Transverse colon (tissue), 3 donors: ENCODE measurements at regions not wholly inside any gene's neighbourhood (a gene's known extent, or its start where the extent isn't known, plus 50 kb on each side); places are given as distances from the start of the nearest gene placed in this dataset.

ENCODE experiments used
- CTCF ChIP-seq, 5 experiments: fragments of 200-600 bp in 3 of 5; fragments of 450-650 bp in 2 of 5; sonication (generic) in 3 of 5; IDR thresholded peaks; 1 replicate in 2 of 5; 2 replicates in 3 of 5; pipeline ENCODE4 v1.5.1; 2016 to 2017; ENCODE audit warnings: antibody characterized with exemption in 5 of 5, inconsistent platforms in 3 of 5, mild to moderate bottlenecking in 2 of 5, moderate library complexity in 1 of 5
- POLR2A ChIP-seq: fragments of 450-650 bp; IDR thresholded peaks from one replicate; pipeline ENCODE4 v1.6.1; 2016; ENCODE audit warnings: antibody characterized with exemption, mild to moderate bottlenecking, moderate library complexity

DNA sequence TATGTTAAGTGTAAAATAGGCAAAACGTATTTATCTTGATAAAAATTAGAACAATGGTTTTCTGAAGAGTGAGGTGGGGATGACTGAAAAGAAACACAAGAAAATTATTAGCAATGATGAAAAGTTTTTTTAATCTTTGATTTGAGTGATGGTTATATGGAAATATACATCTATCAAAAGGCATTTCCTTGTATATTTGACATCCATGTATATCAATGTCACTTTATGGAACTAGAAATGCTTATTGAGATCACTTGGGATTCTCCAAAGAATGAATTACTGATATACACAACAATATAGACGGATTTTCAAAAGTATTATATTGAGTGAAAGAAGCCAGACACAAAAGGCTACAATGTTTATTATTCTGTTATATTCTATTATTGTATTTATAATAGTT lies 1042.0 kb upstream of the POT1 start:
- TF ChIP-seq POLR2A (no peak), CTCF (IDR thresholded peaks at IDR 0.05) (no peak)
